HCT116 (cell line): ENCODE measurements at regions not wholly inside any gene's neighbourhood (a gene's known extent, or its start where the extent isn't known, plus 50 kb on each side); places are given as distances from the start of the nearest gene placed in this dataset.

Source experiments
- ATAC-seq: fragments of 200-7000 bp; cut with Tn5 transposase; 2 replicates; pipeline ENCODE4 v1.9.1; 2020; ENCODE audit warnings: mild to moderate bottlenecking, moderate library complexity
- BruUV-seq: library from RNA; stranded (reverse); fragments of 400-500 nt; replicated peaks from 2 replicates; lab custom pipeline; 2021; lab: Mats Ljungman, UMichigan
- CTCF ChIA-PET: fragments of 300-600 bp; sonication (Branson Sonifier 250); formaldehyde crosslinking; loops from one replicate; lab custom pipeline; 2021; ENCODE audit warnings: antibody characterized with exemption; lab: Charles Lee
- POLR2A ChIA-PET: fragments of 300-600, 350-600 bp; sonication (Branson Sonifier 250); formaldehyde crosslinking; loops from one replicate; lab custom pipeline; 2021; ENCODE audit warnings: antibody characterized with exemption; lab: Charles Lee
- RAD21 ChIA-PET, 2 experiments: fragments of 300-600 bp; sonication (Branson Sonifier 250); formaldehyde crosslinking; loops; one replicate each; lab custom pipeline; 2023; ENCODE audit warnings: low total read pairs in 2 of 2; ENCODE audit not compliant: uncharacterized antibody in 2 of 2, unreplicated experiment in 2 of 2, low non-redundant PET in 1 of 2; lab: Charles Lee
- DNase-seq: peaks from one replicate; pipeline ENCODE4 v3.0.0-alpha.2; 2010; ENCODE audit warnings: low read depth, low spot score
- H2AFZ ChIP-seq: fragments of 200-600 bp; shearing (Covaris generic), sonication (generic); 2 replicates; pipeline ENCODE4 v1.6.1; 2017; ENCODE audit warnings: low read depth, mixed run types, mixed read lengths, antibody characterized with exemption, low read length; ENCODE audit not compliant: poor library complexity, severe bottlenecking
- H3K27ac ChIP-seq: 2 replicates; pipeline ENCODE4 v1.5.1; 2012; ENCODE audit warnings: low read depth, low read length
- H3K27me3 ChIP-seq: fragments of 200-600 bp; sonication (generic); 2 replicates; pipeline ENCODE4 v1.6.1; 2016; ENCODE audit warnings: mixed run types, low read length, mixed read lengths; ENCODE audit not compliant: insufficient read depth
- H3K36me3 ChIP-seq, 2 experiments: fragments of 200-500 bp in 1 of 2; fragments of 200-600 bp in 1 of 2; sonication (Bioruptor generic) in 1 of 2; sonication (generic) in 1 of 2; 2 replicates each; pipeline versions ENCODE4 v1.5.1 to v1.6.1; 2014 to 2016; ENCODE audit warnings: low read length in 2 of 2, inconsistent platforms in 1 of 2, mixed read lengths in 1 of 2, mixed run types in 1 of 2; ENCODE audit not compliant: insufficient read depth in 2 of 2, control insufficient read depth in 1 of 2
- H3K4me1 ChIP-seq, 2 experiments: fragments of 200-600 bp in 1 of 2; sonication (generic) in 1 of 2; 2 replicates each; pipeline versions ENCODE4 v1.5.1 to v1.6.1; 2012 to 2017; ENCODE audit warnings: low read length in 2 of 2, inconsistent platforms in 1 of 2, mild to moderate bottlenecking in 1 of 2, mixed read lengths in 1 of 2, mixed run types in 1 of 2, moderate library complexity in 1 of 2; ENCODE audit not compliant: insufficient read depth in 2 of 2, control insufficient read depth in 1 of 2
- H3K4me2 ChIP-seq: fragments of 200-600 bp; sonication (generic); 2 replicates; pipeline ENCODE4 v1.6.1; 2017; ENCODE audit warnings: mixed run types, low read length, mixed read lengths
- H3K4me3 ChIP-seq, 2 experiments: fragments of 200-600 bp in 1 of 2; sonication (generic) in 1 of 2; replicated peaks in 1 of 2; 2 replicates each; pipeline ENCODE4 v1.5.1; 2011 to 2016; ENCODE audit warnings: low read length in 2 of 2, control low read depth in 1 of 2, low read depth in 1 of 2, mild to moderate bottlenecking in 1 of 2, mixed read lengths in 1 of 2, mixed run types in 1 of 2
- H3K79me2 ChIP-seq: fragments of 200-600 bp; sonication (generic); 2 replicates; pipeline ENCODE4 v1.6.1; 2017; ENCODE audit warnings: mild to moderate bottlenecking, mixed run types, low read length, moderate library complexity, mixed read lengths; ENCODE audit not compliant: insufficient read depth
- H3K9ac ChIP-seq: fragments of 200-600 bp; sonication (generic); 2 replicates; pipeline ENCODE4 v1.6.1; 2016; ENCODE audit warnings: low read length, mixed read lengths
- H3K9me2 ChIP-seq: fragments of 200-600 bp; sonication (generic), shearing (Covaris generic); 2 replicates; pipeline ENCODE4 v1.6.1; 2017; ENCODE audit warnings: mixed run types, mild to moderate bottlenecking, moderate library complexity; ENCODE audit not compliant: insufficient read depth
- H3K9me3 ChIP-seq, 2 experiments: fragments of 200-500 bp in 1 of 2; fragments of 200-600 bp in 1 of 2; sonication (Bioruptor generic) in 1 of 2; sonication (generic) in 1 of 2; 2 replicates each; pipeline ENCODE4 v1.6.1; 2014 to 2017; ENCODE audit warnings: low read length in 2 of 2, mixed read lengths in 2 of 2, inconsistent platforms in 1 of 2, low read depth in 1 of 2, mild to moderate bottlenecking in 1 of 2, mixed run types in 1 of 2, moderate library complexity in 1 of 2; ENCODE audit not compliant: control insufficient read depth in 1 of 2, insufficient read depth in 1 of 2
- H4K20me1 ChIP-seq: fragments of 200-600 bp; sonication (generic), shearing (Covaris generic); 2 replicates; pipeline ENCODE4 v1.6.1; 2017; ENCODE audit warnings: mixed run types, mild to moderate bottlenecking, moderate library complexity; ENCODE audit not compliant: insufficient read depth
- CBX3 ChIP-seq: IDR thresholded peaks from 2 replicates; pipeline ENCODE4 v1.6.1; 2012; ENCODE audit warnings: low read depth
- CTCF ChIP-seq, 3 experiments: fragments of 200-600 bp in 1 of 3; sonication (generic) in 1 of 3; IDR thresholded peaks in 2 of 3; conservative IDR thresholded peaks in 1 of 3; 2 replicates each; pipeline ENCODE4 v1.5.1; 2012 to 2017; ENCODE audit warnings: low read depth in 2 of 3, low read length in 2 of 3, antibody characterized with exemption in 1 of 3, borderline replicate concordance in 1 of 3, control low read depth in 1 of 3, mild to moderate bottlenecking in 1 of 3, mixed read lengths in 1 of 3, mixed run types in 1 of 3, moderate library complexity in 1 of 3; ENCODE audit not compliant: insufficient read depth in 1 of 3
- ELF1 ChIP-seq: IDR thresholded peaks from 2 replicates; pipeline ENCODE4 v1.6.1; 2012; ENCODE audit warnings: low read depth, borderline replicate concordance
- FOSL1 ChIP-seq: IDR thresholded peaks from 2 replicates; pipeline ENCODE4 v1.6.1; 2012; ENCODE audit warnings: low read depth
- JUND ChIP-seq: IDR thresholded peaks from 2 replicates; pipeline ENCODE4 v1.6.1; 2012
- POLR2A ChIP-seq: IDR thresholded peaks from 2 replicates; pipeline ENCODE4 v1.7.0; 2011; ENCODE audit warnings: borderline replicate concordance; ENCODE audit not compliant: insufficient read depth, insufficient read length; ENCODE audit errors: extremely low read depth
- POLR2AphosphoS5 ChIP-seq: IDR thresholded peaks from 2 replicates; pipeline ENCODE4 v1.6.1; 2011; ENCODE audit warnings: mild to moderate bottlenecking, low read depth, low read length, moderate library complexity
- RAD21 ChIP-seq: IDR thresholded peaks from 2 replicates; pipeline ENCODE4 v1.6.1; 2012; ENCODE audit warnings: low read depth, mild to moderate bottlenecking
- REST ChIP-seq: IDR thresholded peaks from 2 replicates; pipeline ENCODE4 v1.6.1; 2012; ENCODE audit warnings: low read depth
- SIN3A ChIP-seq: IDR thresholded peaks from 2 replicates; pipeline ENCODE4 v1.6.1; 2012; ENCODE audit warnings: low read depth
- ZNF274 ChIP-seq: fragments of 200-500 bp; sonication (Bioruptor generic); IDR thresholded peaks from 2 replicates; pipeline ENCODE4 v1.6.1; 2014; ENCODE audit warnings: mild to moderate bottlenecking, low read depth, low read length, inconsistent platforms
- intact Hi-C: fragments of 100-400 bp; cut with micrococcal nuclease; formaldehyde crosslinking; loops from 2 replicates; pipeline ENCODE4 v1.10.0; 2022

- TF ChIP-seq REST: no peak
Measured at GRCh38 chr1:55428944-55429931, 214.1 kb upstream of the USP24 start (continued).

GRCh38 chr1:55428231-55428630, 213.1 kb upstream of the USP24 start:
- Histone ChIP-seq H3K9me2 (no peaks in the 10 kb centered on the region), H3K27me3 (no peaks in the 10 kb centered on the region), H3K9me3 (no peaks in the 10 kb centered on the region), H3K79me2 (no peaks in the 10 kb centered on the region), H3K4me2 (peak overlapping the region; percentile 68), H3K36me3 (no peaks in the 10 kb centered on the region), H3K4me1 (peaks cover 22 to 64% of the 10 kb centered on the region in 2 experiments), H3K27ac (no peak overlapping the region)
- RAD21 ChIA-PET: interaction anchor here in 1 of 2 experiments (1.5 kb wide), 1 partner anchor 47 kb away, joined by 3 read pairs; no protein-coding TSS in a partner anchor
- ATAC-seq: no peak
- intact Hi-C loops: loop anchor here (2.0 kb wide), 1 partner anchor 45 kb away; no protein-coding TSS in a partner anchor
- CTCF ChIA-PET: interaction anchor here (2.1 kb wide), 1 partner anchor 52 kb away, joined by 10 read pairs; no protein-coding TSS in a partner anchor
- no TSS peak for BruUV-seq
- TF ChIP-seq SIN3A (no peak), POLR2AphosphoS5 (no peak), CTCF (IDR thresholded peaks at IDR 0.05 in 2 of 3, conservative IDR thresholded peaks at IDR 0.05 in 1 of 3; ENCODE audit: borderline replicate concordance in 1 of 3, insufficient read depth in 1 of 3, low read depth in 2 of 3, low read length in 2 of 3) (no peak), ZNF274 (no peak), RAD21 (no peak), FOSL1 (no peak), REST (no peak), ELF1 (no peak), POLR2A (no peak), JUND (no peak), CBX3 (no peak)
- TF ChIP-seq, all 23 proteins: peak for 0
- Histone ChIP-seq H4K20me1 (no peaks in the 10 kb centered on the region), H3K4me3 (peak overlapping the region in 1 of 2 experiments; percentile 27; a peak in 1 of 4 replicates), H2AFZ (no peak overlapping the region), H3K9ac (peak overlapping the region; percentile 58)
- no peak for DNase-seq
- POLR2A ChIA-PET: interaction anchor here (1.3 kb wide), 1 partner anchor 45 kb away, joined by 3 read pairs; no protein-coding TSS in a partner anchor
